PFSK-1 (cell line): ENCODE measurements at regions not wholly inside any gene's neighbourhood (a gene's known extent, or its start where the extent isn't known, plus 50 kb on each side); places are given as distances from the start of the nearest gene placed in this dataset.

Experiments used
- POLR2AphosphoS5 ChIP-seq: IDR thresholded peaks from 2 replicates; pipeline ENCODE4 v1.6.1; 2012; ENCODE audit warnings: low read depth, mild to moderate bottlenecking, control low read depth, low read length, moderate library complexity
- TAF1 ChIP-seq: IDR thresholded peaks from 2 replicates; pipeline ENCODE4 v1.6.1; 2012; ENCODE audit warnings: low read length, control low read depth, borderline replicate concordance; ENCODE audit not compliant: insufficient read depth
- TF ChIP-seq, protein P1 (sequence below), 2 experiments: IDR thresholded peaks; 2 replicates each; pipeline versions ENCODE4 v1.6.1 to v1.8.0; 2011 to 2012; ENCODE audit warnings: low read depth in 2 of 2, low read length in 2 of 2, control low read depth in 1 of 2, inconsistent platforms in 1 of 2, mild to moderate bottlenecking in 1 of 2, moderate library complexity in 1 of 2; ENCODE audit not compliant: insufficient read depth in 1 of 2

GRCh38 chr4:111596491-111596890, 548.8 kb upstream of the FAM241A start:
- TF ChIP-seq POLR2AphosphoS5, result no peak
- TF ChIP-seq, protein P1, sequence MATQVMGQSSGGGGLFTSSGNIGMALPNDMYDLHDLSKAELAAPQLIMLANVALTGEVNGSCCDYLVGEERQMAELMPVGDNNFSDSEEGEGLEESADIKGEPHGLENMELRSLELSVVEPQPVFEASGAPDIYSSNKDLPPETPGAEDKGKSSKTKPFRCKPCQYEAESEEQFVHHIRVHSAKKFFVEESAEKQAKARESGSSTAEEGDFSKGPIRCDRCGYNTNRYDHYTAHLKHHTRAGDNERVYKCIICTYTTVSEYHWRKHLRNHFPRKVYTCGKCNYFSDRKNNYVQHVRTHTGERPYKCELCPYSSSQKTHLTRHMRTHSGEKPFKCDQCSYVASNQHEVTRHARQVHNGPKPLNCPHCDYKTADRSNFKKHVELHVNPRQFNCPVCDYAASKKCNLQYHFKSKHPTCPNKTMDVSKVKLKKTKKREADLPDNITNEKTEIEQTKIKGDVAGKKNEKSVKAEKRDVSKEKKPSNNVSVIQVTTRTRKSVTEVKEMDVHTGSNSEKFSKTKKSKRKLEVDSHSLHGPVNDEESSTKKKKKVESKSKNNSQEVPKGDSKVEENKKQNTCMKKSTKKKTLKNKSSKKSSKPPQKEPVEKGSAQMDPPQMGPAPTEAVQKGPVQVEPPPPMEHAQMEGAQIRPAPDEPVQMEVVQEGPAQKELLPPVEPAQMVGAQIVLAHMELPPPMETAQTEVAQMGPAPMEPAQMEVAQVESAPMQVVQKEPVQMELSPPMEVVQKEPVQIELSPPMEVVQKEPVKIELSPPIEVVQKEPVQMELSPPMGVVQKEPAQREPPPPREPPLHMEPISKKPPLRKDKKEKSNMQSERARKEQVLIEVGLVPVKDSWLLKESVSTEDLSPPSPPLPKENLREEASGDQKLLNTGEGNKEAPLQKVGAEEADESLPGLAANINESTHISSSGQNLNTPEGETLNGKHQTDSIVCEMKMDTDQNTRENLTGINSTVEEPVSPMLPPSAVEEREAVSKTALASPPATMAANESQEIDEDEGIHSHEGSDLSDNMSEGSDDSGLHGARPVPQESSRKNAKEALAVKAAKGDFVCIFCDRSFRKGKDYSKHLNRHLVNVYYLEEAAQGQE (IDR thresholded peaks at IDR 0.05; ENCODE audit: insufficient read depth in 1 of 2, low read depth in 2 of 2, low read length in 2 of 2), result no peak
- TF ChIP-seq TAF1, result no peak
